Thymus (tissue), 11 donors: ENCODE measurements at regions not wholly inside any gene's neighbourhood (a gene's known extent, or its start where the extent isn't known, plus 50 kb on each side); places are given as distances from the start of the nearest gene placed in this dataset.
"Not testable (repeated sequence)": the region's sequence is repeated elsewhere in the genome, so short reads cannot be mapped to it uniquely, and the experiment has no call there.

Experiments
- DNase-seq, 9 donors: peaks; one replicate each; pipeline ENCODE4 v3.0.0-alpha.2; 2013; ENCODE audit warnings: low spot score in 9 of 9, low read depth in 6 of 9, missing footprints in 1 of 9
- H3K27ac ChIP-seq, 2 donors: one replicate each; pipeline ENCODE4 v1.5.1; 2013; ENCODE audit warnings: control low read depth in 1 of 2, low read depth in 1 of 2, low read length in 1 of 2, mild to moderate bottlenecking in 1 of 2, moderate library complexity in 1 of 2
- H3K27me3 ChIP-seq, 2 donors: one replicate each; pipeline ENCODE4 v1.5.1; 2013; ENCODE audit warnings: low read length in 1 of 2; ENCODE audit not compliant: control insufficient read depth in 2 of 2, insufficient read depth in 1 of 2
- H3K36me3 ChIP-seq, 2 donors: one replicate each; pipeline ENCODE4 v1.5.1; 2013; ENCODE audit warnings: low read length in 1 of 2, mild to moderate bottlenecking in 1 of 2, moderate library complexity in 1 of 2; ENCODE audit not compliant: control insufficient read depth in 2 of 2, insufficient read depth in 2 of 2
- H3K4me1 ChIP-seq, 2 donors: one replicate each; pipeline ENCODE4 v1.5.1; 2013; ENCODE audit warnings: low read length in 2 of 2; ENCODE audit not compliant: control insufficient read depth in 2 of 2, insufficient read depth in 2 of 2
- H3K4me3 ChIP-seq, 2 donors: one replicate each; pipeline ENCODE4 v1.5.1; 2013; ENCODE audit warnings: low read length in 2 of 2, control low read depth in 1 of 2, mild to moderate bottlenecking in 1 of 2
- H3K9me3 ChIP-seq, 2 donors: one replicate each; pipeline ENCODE4 v1.5.1; 2013; ENCODE audit warnings: low read length in 1 of 2, mild to moderate bottlenecking in 1 of 2; ENCODE audit not compliant: control insufficient read depth in 2 of 2, insufficient read depth in 1 of 2
- WGBS: extraction: QIAGEN DNeasy Blood & Tissue Kit; methylation state at CpG from one replicate; pipeline ENCODE4 v1.1.7; 2013; 5-methylcytosine and 5-hydroxymethylcytosine counted together
- donor health status: healthy.

GRCh38 chr5:62242000-62242399 is 64.0 kb upstream of the KIF2A start:
- H3K36me3 ChIP-seq, H3K27ac ChIP-seq, H3K4me3 ChIP-seq, H3K9me3 ChIP-seq, H3K4me1 ChIP-seq, DNase-seq, H3K27me3 ChIP-seq: not testable (repeated sequence)
- WGBS: 93% methylated on average over 5 of the region's 5 CpGs

GRCh38 chr5:62243046-62243445 is 63.0 kb upstream of the KIF2A start:
- not testable (repeated sequence) for H3K4me3 ChIP-seq, DNase-seq, H3K4me1 ChIP-seq, H3K27ac ChIP-seq, H3K27me3 ChIP-seq, H3K9me3 ChIP-seq, H3K36me3 ChIP-seq
- whole genome bisulfite sequencing: over 99% methylated on average over 2 of the region's 2 CpGs

GRCh38 chr5:62248192-62248591 is 57.8 kb upstream of the KIF2A start:
- not testable (repeated sequence) for H3K36me3 ChIP-seq, H3K9me3 ChIP-seq, H3K27ac ChIP-seq, H3K4me1 ChIP-seq, DNase-seq, H3K4me3 ChIP-seq, H3K27me3 ChIP-seq
- 97% methylated on average over 6 of the region's 6 CpGs for WGBS

- not testable (repeated sequence) for H3K4me3 ChIP-seq, H3K4me1 ChIP-seq, H3K36me3 ChIP-seq, H3K27ac ChIP-seq, DNase-seq, H3K9me3 ChIP-seq, H3K27me3 ChIP-seq
- 93% methylated on average over 3 of the region's 3 CpGs for WGBS
These were observed 55.9 kb upstream of the KIF2A start for GRCh38 chr5:62250085-62250484.

DNA sequence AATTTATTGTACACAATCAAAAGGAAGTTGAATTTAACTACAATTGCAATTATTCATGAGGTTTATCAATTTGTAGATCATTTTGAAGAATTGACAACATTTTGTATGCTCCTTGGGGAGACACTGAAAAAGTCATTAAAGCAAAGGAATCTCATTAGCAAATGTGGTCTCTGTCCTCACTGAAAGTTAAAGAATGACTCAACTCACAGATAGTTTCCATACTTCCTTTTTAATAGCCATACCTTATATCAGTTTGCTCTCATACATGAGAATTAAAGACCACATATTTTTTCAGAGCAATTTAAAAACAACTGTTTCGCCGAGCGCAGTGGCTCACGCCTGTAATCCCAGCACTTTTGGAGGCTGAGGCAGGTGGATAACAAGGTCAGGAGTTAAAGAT is 55.1 kb upstream of the KIF2A start:
- H3K4me1 ChIP-seq, H3K27me3 ChIP-seq, H3K4me3 ChIP-seq, H3K9me3 ChIP-seq, DNase-seq, H3K27ac ChIP-seq, H3K36me3 ChIP-seq: not testable (repeated sequence)
- 96% methylated on average over 4 of the region's 4 CpGs for WGBS

- WGBS: 96% methylated on average over 2 of the region's 2 CpGs
- DNase-seq, H3K27me3 ChIP-seq, H3K4me1 ChIP-seq, H3K36me3 ChIP-seq, H3K9me3 ChIP-seq, H3K27ac ChIP-seq, H3K4me3 ChIP-seq: not testable (repeated sequence)
These were observed 53.5 kb upstream of the KIF2A start for GRCh38 chr5:62252519-62252918.

DNA sequence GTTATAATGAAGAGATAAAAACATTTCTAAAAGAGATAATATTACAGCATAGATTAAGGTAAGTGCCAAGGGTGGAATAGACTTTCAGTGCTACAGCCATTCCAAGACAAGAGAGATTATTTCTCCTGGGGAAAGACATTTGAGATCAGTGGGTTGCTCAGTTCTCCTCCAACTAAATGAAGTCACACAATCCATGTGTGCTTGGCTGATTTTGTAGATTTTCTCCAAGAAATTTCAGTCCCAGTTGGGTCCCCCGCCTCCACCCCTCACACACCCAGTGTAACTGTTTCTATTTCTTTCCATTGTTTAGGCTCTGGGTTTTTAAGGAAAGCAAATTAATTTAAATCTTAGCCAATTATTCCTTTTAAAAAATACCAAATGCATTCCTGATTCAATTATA is 50.5 kb upstream of the KIF2A start:
- peak overlapping the region; percentile 40 to 77 for H3K27ac ChIP-seq
- not testable (repeated sequence) for H3K27me3 ChIP-seq, H3K9me3 ChIP-seq, H3K36me3 ChIP-seq, DNase-seq, H3K4me3 ChIP-seq
- peaks cover 0 to 10% of the 10 kb centered on the region in 2 donors for H3K4me1 ChIP-seq
- WGBS: 100% methylated on average over 1 of the region's 1 CpG

- DNase-seq: peak in 8 of 9 donors; percentile 13 to 78 (median 39)
- H3K4me1 ChIP-seq: peaks cover 0 to 14% of the 10 kb centered on the region in 2 donors
- no peak overlapping the region for H3K4me3 ChIP-seq
- no peaks in the 10 kb centered on the region for H3K9me3 ChIP-seq
- 25% methylated on average over 8 of the region's 8 CpGs for WGBS
- H3K27me3 ChIP-seq: no peaks in the 10 kb centered on the region
- H3K36me3 ChIP-seq: no peaks in the 10 kb centered on the region
- H3K27ac ChIP-seq: peak overlapping the region; percentile 80 to 93
These were observed 49.6 kb upstream of the KIF2A start for GRCh38 chr5:62256161-62257019.
